Liver (tissue), 7 donors: ENCODE measurements at regions not wholly inside any gene's neighbourhood (a gene's known extent, or its start where the extent isn't known, plus 50 kb on each side); places are given as distances from the start of the nearest gene placed in this dataset.

Source experiments
- DNase-seq: peaks from one replicate; pipeline ENCODE4 v3.0.0-alpha.2; 2017; ENCODE audit warnings: low spot score
- H3K27ac ChIP-seq, 2 donors: one replicate each; pipeline ENCODE4 v1.7.0; 2013; ENCODE audit warnings: inconsistent platforms in 2 of 2, low read length in 2 of 2, control low read depth in 1 of 2, low read depth in 1 of 2, mild to moderate bottlenecking in 1 of 2
- H3K27me3 ChIP-seq, 4 donors: one replicate each; pipeline versions ENCODE4 v1.6.1 to v1.7.0; 2013; ENCODE audit warnings: low read length in 3 of 4, inconsistent platforms in 1 of 4, mild to moderate bottlenecking in 1 of 4, moderate library complexity in 1 of 4; ENCODE audit not compliant: control insufficient read depth in 4 of 4, insufficient read depth in 4 of 4
- H3K36me3 ChIP-seq, 4 donors: one replicate each; pipeline versions ENCODE4 v1.6.1 to v1.7.0; 2013; ENCODE audit warnings: low read length in 3 of 4, mild to moderate bottlenecking in 3 of 4, low read depth in 1 of 4, moderate library complexity in 1 of 4; ENCODE audit not compliant: control insufficient read depth in 4 of 4, insufficient read depth in 3 of 4
- H3K4me1 ChIP-seq, 4 donors: one replicate each; pipeline versions ENCODE4 v1.6.1 to v1.7.0; 2013; ENCODE audit warnings: low read length in 3 of 4, mild to moderate bottlenecking in 3 of 4, moderate library complexity in 1 of 4; ENCODE audit not compliant: control insufficient read depth in 4 of 4, insufficient read depth in 4 of 4
- H3K4me3 ChIP-seq, 3 donors: one replicate each; pipeline versions ENCODE4 v1.6.1 to v1.7.0; 2013; ENCODE audit warnings: low read length in 3 of 3, control low read depth in 1 of 3, low read depth in 1 of 3, mild to moderate bottlenecking in 1 of 3
- H3K9ac ChIP-seq, 2 donors: one replicate each; pipeline ENCODE4 v1.7.0; 2013; ENCODE audit warnings: low read length in 2 of 2, mild to moderate bottlenecking in 2 of 2, moderate library complexity in 2 of 2, control low read depth in 1 of 2, low read depth in 1 of 2
- H3K9me3 ChIP-seq, 4 donors: one replicate each; pipeline versions ENCODE4 v1.6.1 to v1.7.0; 2013; ENCODE audit warnings: low read length in 3 of 4; ENCODE audit not compliant: control insufficient read depth in 4 of 4
- EGR1 ChIP-seq, 2 donors: IDR thresholded peaks; 2 replicates each; pipeline ENCODE4 v1.6.1; 2016 to 2018; ENCODE audit warnings: antibody characterized with exemption in 2 of 2, low read depth in 2 of 2
- FOXA1 ChIP-seq: IDR thresholded peaks from 2 replicates; pipeline ENCODE4 v1.6.1; 2016; ENCODE audit warnings: antibody characterized with exemption
- FOXA2 ChIP-seq: IDR thresholded peaks from 2 replicates; pipeline ENCODE4 v1.6.1; 2016; ENCODE audit warnings: antibody characterized with exemption
- GABPA ChIP-seq, 2 donors: IDR thresholded peaks in 1 of 2; conservative IDR thresholded peaks in 1 of 2; 2 replicates each; pipeline ENCODE4 v1.6.1; 2016; ENCODE audit warnings: antibody characterized with exemption in 2 of 2, mild to moderate bottlenecking in 1 of 2, moderate library complexity in 1 of 2
- HNF4A ChIP-seq, 2 donors: conservative IDR thresholded peaks; 2 replicates each; pipeline ENCODE4 v1.6.1; 2016; ENCODE audit warnings: antibody characterized with exemption in 2 of 2, mild to moderate bottlenecking in 2 of 2
- HNF4G ChIP-seq: IDR thresholded peaks from 2 replicates; pipeline ENCODE4 v1.6.1; 2016; ENCODE audit warnings: antibody characterized with exemption
- JUND ChIP-seq, 2 donors: IDR thresholded peaks; 2 replicates each; pipeline ENCODE4 v1.6.1; 2016; ENCODE audit warnings: antibody characterized with exemption in 2 of 2
- NR2F2 ChIP-seq: IDR thresholded peaks from 2 replicates; pipeline ENCODE4 v1.6.1; 2016; ENCODE audit warnings: antibody characterized with exemption
- RAD21 ChIP-seq, 2 donors: IDR thresholded peaks; 2 replicates each; pipeline ENCODE4 v1.6.1; 2016; ENCODE audit warnings: antibody characterized with exemption in 2 of 2, mild to moderate bottlenecking in 2 of 2
- REST ChIP-seq: IDR thresholded peaks from 2 replicates; pipeline ENCODE4 v1.6.1; 2016; ENCODE audit warnings: antibody characterized with exemption, mild to moderate bottlenecking
- RXRA ChIP-seq, 2 donors: IDR thresholded peaks; 2 replicates each; pipeline ENCODE4 v1.6.1; 2017 to 2018; ENCODE audit warnings: antibody characterized with exemption in 2 of 2, mild to moderate bottlenecking in 1 of 2
- SP1 ChIP-seq: IDR thresholded peaks from 2 replicates; pipeline ENCODE4 v1.6.1; 2018; ENCODE audit warnings: antibody characterized with exemption, mild to moderate bottlenecking
- TAF1 ChIP-seq: conservative IDR thresholded peaks from 2 replicates; pipeline ENCODE4 v1.6.1; 2016; ENCODE audit warnings: antibody characterized with exemption, mild to moderate bottlenecking
- YY1 ChIP-seq: IDR thresholded peaks from 2 replicates; pipeline ENCODE4 v1.6.1; 2016; ENCODE audit warnings: antibody characterized with exemption, mild to moderate bottlenecking
- WGBS: extraction: QIAGEN DNeasy Blood & Tissue Kit; methylation state at CpG from one replicate; pipeline ENCODE4 v1.1.7; 2013; 5-methylcytosine and 5-hydroxymethylcytosine counted together
- TF ChIP-seq, protein P1 (sequence below): IDR thresholded peaks from 2 replicates; pipeline ENCODE4 v1.6.1; 2016; ENCODE audit warnings: antibody characterized with exemption
- TF ChIP-seq, protein P2 (sequence below): IDR thresholded peaks from 2 replicates; pipeline ENCODE4 v1.6.1; 2016; ENCODE audit warnings: antibody characterized with exemption
- TF ChIP-seq, protein P3 (sequence below): IDR thresholded peaks from 2 replicates; pipeline ENCODE4 v1.6.1; 2016; ENCODE audit warnings: antibody characterized with exemption
- donor health status: healthy.
- donor health status: healthy.
- donor health status: healthy.
- donor health status: healthy.

DNA sequence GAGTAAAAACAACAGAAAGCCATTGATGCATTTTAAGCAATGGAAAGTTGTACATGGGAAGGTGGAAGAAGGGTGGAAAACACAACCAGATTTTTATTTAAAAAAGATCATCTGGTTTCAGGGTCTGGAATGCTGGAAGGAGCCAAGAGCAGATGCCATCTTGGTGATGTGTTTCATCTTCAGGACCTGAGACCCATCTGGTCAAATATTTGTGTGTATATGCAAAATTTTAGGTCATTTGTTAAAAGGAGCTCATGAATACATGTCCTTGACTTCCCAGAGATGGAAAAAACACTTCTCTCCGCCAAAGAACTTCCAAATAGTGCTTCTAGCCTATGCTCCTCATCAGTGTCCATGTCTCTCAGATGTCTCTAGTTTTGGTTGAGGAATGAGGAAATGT is 110.6 kb upstream of the GDNF start:
- WGBS: 73% methylated on average over 1 of the region's 1 CpG
- Histone ChIP-seq H3K4me1 (no peaks in the 10 kb centered on the region), H3K27ac (no peak overlapping the region), H3K36me3 (no peaks in the 10 kb centered on the region), H3K9ac (no peak overlapping the region), H3K4me3 (no peak overlapping the region), H3K27me3 (no peaks in the 10 kb centered on the region), H3K9me3 (no peaks in the 10 kb centered on the region)
- no peak for DNase-seq
- TF ChIP-seq, protein P1, sequence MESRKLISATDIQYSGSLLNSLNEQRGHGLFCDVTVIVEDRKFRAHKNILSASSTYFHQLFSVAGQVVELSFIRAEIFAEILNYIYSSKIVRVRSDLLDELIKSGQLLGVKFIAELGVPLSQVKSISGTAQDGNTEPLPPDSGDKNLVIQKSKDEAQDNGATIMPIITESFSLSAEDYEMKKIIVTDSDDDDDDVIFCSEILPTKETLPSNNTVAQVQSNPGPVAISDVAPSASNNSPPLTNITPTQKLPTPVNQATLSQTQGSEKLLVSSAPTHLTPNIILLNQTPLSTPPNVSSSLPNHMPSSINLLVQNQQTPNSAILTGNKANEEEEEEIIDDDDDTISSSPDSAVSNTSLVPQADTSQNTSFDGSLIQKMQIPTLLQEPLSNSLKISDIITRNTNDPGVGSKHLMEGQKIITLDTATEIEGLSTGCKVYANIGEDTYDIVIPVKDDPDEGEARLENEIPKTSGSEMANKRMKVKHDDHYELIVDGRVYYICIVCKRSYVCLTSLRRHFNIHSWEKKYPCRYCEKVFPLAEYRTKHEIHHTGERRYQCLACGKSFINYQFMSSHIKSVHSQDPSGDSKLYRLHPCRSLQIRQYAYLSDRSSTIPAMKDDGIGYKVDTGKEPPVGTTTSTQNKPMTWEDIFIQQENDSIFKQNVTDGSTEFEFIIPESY: no peak
- no peak for TF ChIP-seq GABPA (IDR thresholded peaks at IDR 0.05 in 1 of 2, conservative IDR thresholded peaks at IDR 0.05 in 1 of 2)
- no peak for TF ChIP-seq SP1
- TF ChIP-seq TAF1: no peak
- TF ChIP-seq REST: no peak
- TF ChIP-seq, protein P2, sequence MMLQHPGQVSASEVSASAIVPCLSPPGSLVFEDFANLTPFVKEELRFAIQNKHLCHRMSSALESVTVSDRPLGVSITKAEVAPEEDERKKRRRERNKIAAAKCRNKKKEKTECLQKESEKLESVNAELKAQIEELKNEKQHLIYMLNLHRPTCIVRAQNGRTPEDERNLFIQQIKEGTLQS: no peak
- no peak for TF ChIP-seq FOXA2
- TF ChIP-seq FOXA1: no peak
- no peak for TF ChIP-seq YY1
- TF ChIP-seq HNF4G: no peak
- TF ChIP-seq NR2F2: no peak
- TF ChIP-seq EGR1 (IDR thresholded peaks at IDR 0.05; ENCODE audit: low read depth in 2 of 2): no peak
- TF ChIP-seq HNF4A (conservative IDR thresholded peaks at IDR 0.05): no peak
- TF ChIP-seq, protein P3, sequence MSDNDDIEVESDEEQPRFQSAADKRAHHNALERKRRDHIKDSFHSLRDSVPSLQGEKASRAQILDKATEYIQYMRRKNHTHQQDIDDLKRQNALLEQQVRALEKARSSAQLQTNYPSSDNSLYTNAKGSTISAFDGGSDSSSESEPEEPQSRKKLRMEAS: no peak
- no peak for TF ChIP-seq RXRA (IDR thresholded peaks at IDR 0.05)
- TF ChIP-seq JUND (IDR thresholded peaks at IDR 0.05): no peak
- no peak for TF ChIP-seq RAD21 (IDR thresholded peaks at IDR 0.05)

- no peaks in the 10 kb centered on the region for H3K9me3 ChIP-seq
Measured at GRCh38 chr5:37945446-37945845, 105.6 kb upstream of the GDNF start.

More at GRCh38 chr5:37945446-37945845, 105.6 kb upstream of the GDNF start:
- WGBS: 95% methylated on average over 1 of the region's 1 CpG
- no peaks in the 10 kb centered on the region for H3K4me1 ChIP-seq
- no peak overlapping the region for H3K4me3 ChIP-seq
- no peaks in the 10 kb centered on the region for H3K36me3 ChIP-seq
- H3K27ac ChIP-seq: no peak overlapping the region
- DNase-seq: no peak
- H3K27me3 ChIP-seq: no peaks in the 10 kb centered on the region
- H3K9ac ChIP-seq: no peak overlapping the region
- no peak for TF ChIP-seq HNF4G
- no peak for TF ChIP-seq SP1
- TF ChIP-seq RAD21 (IDR thresholded peaks at IDR 0.05): no peak
- TF ChIP-seq FOXA2: no peak
- no peak for TF ChIP-seq GABPA (IDR thresholded peaks at IDR 0.05 in 1 of 2, conservative IDR thresholded peaks at IDR 0.05 in 1 of 2)
- no peak for TF ChIP-seq FOXA1
- TF ChIP-seq TAF1: no peak
- TF ChIP-seq REST: no peak
- no peak for TF ChIP-seq HNF4A (conservative IDR thresholded peaks at IDR 0.05)
- TF ChIP-seq, protein P1: no peak
- TF ChIP-seq, protein P3: no peak
- no peak for TF ChIP-seq JUND (IDR thresholded peaks at IDR 0.05)
- TF ChIP-seq YY1: no peak
- no peak for TF ChIP-seq EGR1 (IDR thresholded peaks at IDR 0.05; ENCODE audit: low read depth in 2 of 2)
- no peak for TF ChIP-seq RXRA (IDR thresholded peaks at IDR 0.05)
